HG03558 (cell line): ENCODE measurements at regions not wholly inside any gene's neighbourhood (a gene's known extent, or its start where the extent isn't known, plus 50 kb on each side); places are given as distances from the start of the nearest gene placed in this dataset.
"Not testable (repeated sequence)": the region's sequence is repeated elsewhere in the genome, so short reads cannot be mapped to it uniquely, and the experiment has no call there.

Experiments used
- ATAC-seq: cut with Tn5 transposase; IDR thresholded peaks from one replicate; pipeline ENCODE4 v1.9.1; 2021; ENCODE audit warnings: moderate number of reproducible peaks; ENCODE audit not compliant: unreplicated experiment; ENCODE audit errors: extremely low read depth

GRCh38 chr2:4883375-4883774, 808.8 kb upstream of the SOX11 start:
- no peak for ATAC-seq

DNA sequence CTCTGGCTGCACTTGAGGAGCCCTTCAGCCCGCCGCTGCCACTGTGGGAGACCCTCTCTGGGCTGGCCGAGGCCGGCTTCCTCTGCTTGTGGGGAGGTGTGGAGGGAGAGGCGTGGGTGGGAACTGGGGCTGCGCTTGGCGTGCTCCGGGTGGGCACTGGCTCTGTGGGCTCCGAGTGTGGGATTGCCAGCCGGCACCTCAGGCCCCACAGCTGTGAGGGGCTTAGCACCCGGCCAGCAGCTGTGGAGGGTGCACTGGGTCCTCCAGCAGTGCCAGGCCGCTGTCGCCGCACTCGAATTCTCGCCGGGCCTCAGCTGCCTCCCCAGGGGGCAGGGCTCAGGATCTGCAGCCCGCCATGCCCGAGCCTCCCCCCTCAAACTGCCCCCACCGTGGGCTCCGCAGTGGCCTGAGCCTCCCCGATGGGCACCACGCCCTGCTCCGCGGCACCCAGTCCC, 808.0 kb upstream of the SOX11 start:
- no peak for ATAC-seq

- ATAC-seq: no peak
Measured at GRCh38 chr2:4891394-4891793, 800.8 kb upstream of the SOX11 start.

DNA sequence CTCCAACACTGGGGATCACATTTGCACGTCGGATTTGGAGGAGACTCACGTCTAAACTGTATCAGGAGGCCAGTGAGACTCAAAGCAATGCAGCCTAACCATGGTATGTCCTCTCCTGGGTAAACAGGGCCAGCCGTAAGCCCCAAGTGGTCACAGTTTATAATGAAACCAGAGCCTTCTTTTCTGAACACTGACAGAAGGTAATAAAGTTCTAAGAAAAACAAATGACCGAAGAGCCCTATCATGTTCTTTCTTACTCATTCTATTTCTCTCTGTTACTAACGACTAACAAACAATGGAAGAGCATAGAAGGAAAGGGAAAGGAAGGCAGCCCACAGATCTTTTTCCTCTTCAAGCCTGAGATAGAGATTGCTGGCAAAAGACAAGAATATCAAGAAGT, 796.8 kb upstream of the SOX11 start:
- ATAC-seq: no peak

DNA sequence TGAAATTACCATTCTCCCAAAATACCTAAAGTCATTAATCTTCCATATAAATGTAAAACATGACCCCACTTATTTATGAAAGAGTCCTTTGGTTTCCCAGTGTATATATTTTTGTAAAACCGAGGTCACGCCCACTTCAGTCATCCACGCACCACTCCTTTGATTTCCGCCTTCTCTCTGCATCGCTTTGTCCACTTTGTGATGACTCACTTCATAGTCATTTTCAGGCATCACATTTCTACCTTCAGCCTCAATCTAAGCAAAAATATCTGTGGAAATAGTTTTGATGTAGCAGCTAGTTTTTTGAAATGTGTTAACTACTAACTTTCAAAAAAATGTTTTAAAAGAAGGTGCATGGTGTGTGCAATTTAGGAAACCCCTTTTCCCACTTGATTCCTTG, 793.5 kb upstream of the SOX11 start:
- no peak for ATAC-seq

- no peak for ATAC-seq
Measured at GRCh38 chr2:4900242-4900641, 791.9 kb upstream of the SOX11 start.

DNA sequence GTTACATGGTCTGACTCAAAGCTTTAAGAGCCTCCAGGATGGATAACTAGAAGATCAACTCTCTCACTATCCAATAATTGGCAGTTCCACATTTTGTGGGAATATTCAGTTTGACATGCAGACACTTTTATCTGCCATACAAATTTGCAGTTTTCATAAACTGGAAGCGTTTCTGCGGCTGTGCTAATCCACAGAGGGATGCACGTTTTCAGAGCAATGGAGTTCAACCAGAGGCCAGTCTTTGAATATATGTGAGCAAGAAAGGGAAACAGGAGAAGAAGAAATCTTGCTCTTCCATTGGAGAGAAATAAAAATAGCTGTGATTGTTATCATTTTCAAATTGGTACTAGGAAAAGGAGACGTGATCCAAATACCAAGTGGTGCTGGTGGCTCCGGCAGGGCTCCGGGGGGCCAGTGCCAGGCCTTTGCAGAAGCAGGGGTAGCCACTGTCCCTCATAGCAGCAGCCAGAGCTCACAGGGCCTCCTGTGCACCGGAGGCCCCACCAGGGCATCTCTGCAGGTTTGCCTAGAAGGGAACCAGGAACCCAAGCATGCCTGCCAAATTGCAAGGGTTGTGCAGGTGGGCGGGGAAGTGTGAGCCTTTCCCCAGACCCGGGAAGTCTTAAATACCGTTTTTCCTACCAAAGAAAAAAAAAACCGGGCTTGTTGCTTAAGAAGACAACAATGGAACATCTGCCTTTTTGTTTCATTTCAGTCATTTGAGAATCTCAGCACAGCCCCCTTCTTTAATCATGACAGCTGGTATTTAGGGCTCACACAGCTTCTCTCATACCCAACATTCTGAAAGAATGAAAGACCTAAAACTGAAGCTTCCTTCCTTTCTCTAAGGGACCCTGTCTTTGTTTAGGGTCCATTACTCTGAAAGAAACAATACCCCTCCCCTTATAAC, 791.1 kb upstream of the SOX11 start:
- no peak for ATAC-seq

DNA sequence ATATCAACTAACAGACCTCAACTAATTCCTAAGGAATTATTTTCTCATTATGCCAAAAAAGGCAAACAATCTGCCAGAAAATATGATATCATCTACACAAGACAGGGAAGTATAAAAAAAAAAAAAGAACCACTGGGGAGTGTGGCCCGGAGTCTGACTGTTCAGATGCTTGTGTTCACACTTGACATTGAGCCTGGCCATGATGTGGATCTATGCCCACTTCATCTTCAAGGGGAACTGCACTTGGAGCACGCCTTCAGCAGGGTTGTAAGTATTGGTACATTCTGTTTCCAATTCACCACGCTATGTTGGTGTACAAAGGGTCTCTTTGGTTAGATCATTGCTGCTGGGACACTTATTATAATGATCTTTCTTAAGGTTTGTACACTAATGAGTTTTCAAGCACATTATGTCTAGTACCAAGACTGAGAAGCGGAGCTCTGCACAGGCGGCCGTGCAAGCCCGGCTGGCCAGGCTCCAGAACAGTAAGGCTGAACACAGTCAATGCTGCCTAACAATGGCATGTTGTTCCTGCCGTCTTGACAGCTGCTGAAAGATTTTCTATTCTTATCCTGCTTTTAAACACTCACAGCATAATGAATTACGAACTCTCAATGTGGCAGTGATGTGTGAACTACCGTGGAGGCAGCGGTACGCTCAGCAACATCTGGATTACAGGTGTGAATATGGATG, 788.4 kb upstream of the SOX11 start:
- no peak for ATAC-seq

DNA sequence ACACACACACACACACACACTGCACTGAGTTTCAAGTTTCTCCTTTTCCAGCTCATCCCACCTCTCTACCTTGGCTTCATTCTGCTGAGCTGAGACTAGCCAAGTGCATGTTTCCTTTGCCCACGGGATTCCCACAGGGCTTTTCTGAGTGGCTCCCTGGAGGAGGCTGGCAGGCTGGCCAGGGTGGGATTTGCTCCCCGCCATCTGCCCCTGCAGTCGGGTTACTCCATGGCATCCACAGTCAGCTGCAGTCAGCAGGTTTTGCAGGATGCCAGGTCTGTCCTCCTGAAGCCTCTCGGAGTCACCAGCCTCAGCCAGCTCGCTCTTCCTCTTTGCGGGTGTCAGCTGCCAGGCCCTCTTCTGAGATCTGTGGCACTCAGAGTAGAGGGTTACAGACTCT, 783.7 kb upstream of the SOX11 start:
- no peak for ATAC-seq

- no peak for ATAC-seq
Measured at GRCh38 chr2:4909346-4910009, 782.7 kb upstream of the SOX11 start.

DNA sequence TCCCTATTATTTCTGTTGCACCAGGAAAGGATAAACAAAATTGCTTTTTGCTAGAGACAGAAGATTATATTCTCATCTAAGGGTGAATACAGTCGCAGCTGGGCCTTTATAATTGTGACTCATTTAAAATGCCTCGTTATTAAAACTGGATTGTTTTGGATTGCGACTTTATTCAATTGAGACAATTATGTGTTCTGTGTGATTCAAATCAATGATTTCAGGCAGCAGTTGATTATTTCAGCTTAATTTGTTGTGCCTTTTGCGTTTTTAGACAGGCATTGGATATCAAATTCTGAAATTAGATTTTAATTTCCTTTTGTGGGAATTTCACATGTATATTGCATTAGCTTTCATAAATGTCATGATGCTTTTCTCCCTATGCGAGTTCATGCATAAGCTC, 778.1 kb upstream of the SOX11 start:
- ATAC-seq: no peak

DNA sequence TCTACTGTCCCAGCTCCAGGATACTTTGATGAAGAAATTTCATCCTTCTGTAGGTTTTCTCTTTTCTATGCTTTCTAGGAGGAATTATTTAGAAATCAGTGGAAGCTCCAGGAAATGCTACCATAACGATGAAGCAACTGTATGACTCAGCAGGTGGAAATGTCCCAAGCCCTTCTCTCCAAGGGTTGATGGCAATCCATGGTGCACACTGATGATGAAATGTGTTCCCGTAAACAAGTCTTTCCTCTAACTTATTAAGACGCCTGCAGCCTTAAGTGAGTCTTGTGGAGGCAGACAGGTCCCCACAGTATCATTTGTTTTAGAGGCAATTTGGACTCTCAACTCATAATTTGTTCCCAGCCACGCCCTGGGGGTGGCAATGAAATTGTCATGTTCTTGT, 777.6 kb upstream of the SOX11 start:
- no peak for ATAC-seq

DNA sequence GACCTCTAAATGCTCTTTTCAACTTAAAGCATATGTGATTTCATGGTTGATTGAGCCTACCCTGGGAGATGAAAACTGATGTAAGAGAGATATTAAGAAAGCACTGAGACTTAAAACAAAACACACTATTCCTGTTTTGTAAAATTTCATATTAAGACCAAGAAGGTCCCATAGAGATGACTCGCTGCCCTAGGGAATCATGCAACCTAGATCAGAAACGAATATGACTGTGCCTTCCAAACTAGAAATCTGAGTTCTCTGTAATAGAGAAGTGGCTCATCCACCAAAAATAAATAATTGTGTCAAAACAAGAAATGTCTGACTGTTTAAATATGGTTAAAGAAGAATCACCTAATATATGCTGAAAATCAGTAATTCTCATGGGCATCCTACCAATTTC, 776.8 kb upstream of the SOX11 start:
- ATAC-seq: no peak

- ATAC-seq: no peak
Measured at GRCh38 chr2:4916094-4916493, 776.1 kb upstream of the SOX11 start.

GRCh38 chr2:4930704-4931103, 761.5 kb upstream of the SOX11 start:
- no peak for ATAC-seq

GRCh38 chr2:4931721-4932365, 760.3 kb upstream of the SOX11 start:
- ATAC-seq: no peak

DNA sequence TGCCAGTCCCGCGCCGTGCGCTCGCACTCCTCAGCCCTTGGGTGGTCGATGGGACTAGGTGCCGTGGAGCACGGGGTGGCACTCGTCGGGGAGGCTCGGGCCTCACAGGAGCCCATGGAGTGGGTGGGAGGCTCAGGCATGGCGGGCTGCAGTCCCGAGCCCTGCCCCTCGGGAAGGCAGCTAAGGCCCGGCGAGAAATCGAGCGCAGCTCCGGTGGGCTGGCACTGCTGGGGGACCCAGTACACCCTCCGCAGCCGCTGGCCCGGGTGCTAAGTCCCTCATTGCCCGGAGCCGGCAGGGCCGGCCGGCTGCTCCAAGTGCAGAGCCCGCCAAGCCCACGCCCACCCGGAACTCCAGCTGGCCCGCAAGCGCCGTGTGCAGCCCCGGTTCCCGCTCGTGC, 756.9 kb upstream of the SOX11 start:
- ATAC-seq: not testable (repeated sequence)

- ATAC-seq: no peak
Measured at GRCh38 chr2:4937550-4937949, 754.6 kb upstream of the SOX11 start.

DNA sequence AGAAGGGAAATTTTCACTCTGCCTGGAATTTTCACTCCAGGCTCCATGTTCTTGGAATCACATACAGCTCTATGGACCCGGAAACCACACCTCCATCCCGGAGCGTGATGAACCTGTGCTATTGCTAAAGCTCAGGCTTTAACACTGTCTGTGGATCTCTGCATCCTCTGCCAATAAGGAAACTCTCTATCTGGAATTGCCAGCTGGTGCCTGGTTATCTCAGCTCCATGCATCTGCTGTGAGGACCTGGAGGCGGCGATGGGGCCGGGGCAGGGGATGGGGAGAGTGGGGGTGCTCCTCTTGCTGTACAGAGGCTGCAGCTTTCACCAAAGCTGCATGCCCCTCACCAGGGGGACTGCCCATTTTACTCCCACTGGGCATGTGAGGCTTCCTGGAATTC, 754.0 kb upstream of the SOX11 start:
- ATAC-seq: no peak

GRCh38 chr2:4942441-4942840, 749.7 kb upstream of the SOX11 start:
- no peak for ATAC-seq

DNA sequence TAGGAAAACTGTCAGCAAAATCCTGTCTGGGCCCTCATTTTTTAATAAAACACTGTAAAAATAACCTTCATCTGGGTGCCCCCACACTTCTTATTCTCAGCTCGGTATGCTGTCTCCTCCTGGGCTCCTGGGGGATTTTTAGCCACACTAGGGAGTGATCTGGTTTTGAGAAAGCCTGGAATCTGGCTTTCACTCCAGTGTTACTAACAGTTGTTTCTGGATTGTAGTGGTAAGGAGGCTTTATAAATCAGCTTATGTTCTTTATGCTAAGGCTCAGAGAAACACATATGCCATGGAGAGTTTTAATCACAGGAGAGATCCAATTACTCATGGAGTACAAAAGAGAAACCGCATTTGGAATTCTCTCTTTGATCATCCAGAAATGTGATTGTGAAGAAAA, 744.3 kb upstream of the SOX11 start:
- no peak for ATAC-seq
